COLO668 (cell line): ENCODE measurements at regions not wholly inside any gene's neighbourhood (a gene's known extent, or its start where the extent isn't known, plus 50 kb on each side); places are given as distances from the start of the nearest gene placed in this dataset.

Experiments
- DNase-seq: peaks from one replicate; lab custom pipeline; 2025; ENCODE audit not compliant: unreplicated experiment; lab: John Stamatoyannopoulos, UW

GRCh38 chr3:5796541-5796940 is 609.0 kb downstream of the EDEM1 start:
- DNase-seq: no peak

DNA sequence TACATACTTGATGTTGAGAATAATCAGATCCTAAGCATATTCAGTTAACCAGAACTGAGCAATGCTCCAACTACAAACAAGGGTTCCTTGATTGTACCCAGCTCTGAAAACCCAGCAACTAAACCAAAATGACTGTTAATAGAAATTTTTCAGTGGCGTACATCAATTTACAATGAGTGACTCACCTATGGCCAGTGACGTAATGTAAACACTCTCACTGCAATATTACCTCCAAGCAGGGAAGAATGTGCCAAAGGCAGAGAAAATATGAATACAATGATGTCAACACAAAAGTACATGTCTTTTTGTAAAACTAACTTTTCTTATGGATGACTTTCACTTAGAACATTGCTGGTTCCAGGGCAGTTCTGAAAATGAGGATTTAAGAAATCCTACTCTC is 611.3 kb downstream of the EDEM1 start:
- no peak for DNase-seq

GRCh38 chr3:5799398-5799797 is 611.9 kb downstream of the EDEM1 start:
- no peak for DNase-seq

GRCh38 chr3:5800965-5801364 is 613.5 kb downstream of the EDEM1 start:
- DNase-seq: no peak

DNA sequence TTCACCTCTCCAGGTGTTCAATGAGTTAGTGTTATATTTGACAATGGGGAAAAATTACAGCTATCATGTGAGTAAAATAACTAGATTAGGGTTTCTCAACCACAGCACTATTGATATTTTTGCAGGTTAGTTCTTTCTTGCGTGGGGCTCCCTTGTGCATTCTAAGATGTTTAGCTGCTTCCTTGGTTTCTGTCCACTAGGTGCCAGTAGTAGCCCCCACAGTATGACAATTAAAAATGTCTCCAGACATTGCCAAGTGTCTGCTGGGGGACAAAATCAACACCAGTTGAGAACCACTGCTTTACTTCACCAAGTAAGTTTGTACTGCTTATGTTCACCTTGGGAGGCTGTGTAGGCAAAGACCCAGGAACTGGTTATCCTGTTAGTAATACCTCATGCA is 618.7 kb downstream of the EDEM1 start:
- no peak for DNase-seq

GRCh38 chr3:5809586-5810246 is 622.2 kb downstream of the EDEM1 start:
- DNase-seq: peak; percentile 19

DNA sequence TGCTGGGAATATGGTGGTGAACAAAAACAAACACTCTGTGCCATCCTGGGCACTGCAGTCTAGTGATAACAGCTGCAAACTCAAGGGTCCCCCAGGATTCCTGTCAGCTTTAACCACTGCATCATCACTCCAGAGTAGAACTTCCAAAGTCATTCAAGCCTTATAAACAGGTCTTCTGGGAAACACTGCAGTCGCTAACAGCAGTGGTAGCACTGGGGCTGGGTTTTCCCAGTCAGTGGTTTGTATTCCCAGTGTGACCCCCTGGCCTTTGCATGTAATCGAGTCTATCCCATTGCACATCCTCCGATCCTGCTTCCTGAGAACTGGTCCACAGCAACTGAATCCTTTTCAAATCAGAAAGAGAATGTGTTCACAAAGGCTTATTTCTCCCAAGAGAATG is 623.5 kb downstream of the EDEM1 start:
- DNase-seq: no peak

DNA sequence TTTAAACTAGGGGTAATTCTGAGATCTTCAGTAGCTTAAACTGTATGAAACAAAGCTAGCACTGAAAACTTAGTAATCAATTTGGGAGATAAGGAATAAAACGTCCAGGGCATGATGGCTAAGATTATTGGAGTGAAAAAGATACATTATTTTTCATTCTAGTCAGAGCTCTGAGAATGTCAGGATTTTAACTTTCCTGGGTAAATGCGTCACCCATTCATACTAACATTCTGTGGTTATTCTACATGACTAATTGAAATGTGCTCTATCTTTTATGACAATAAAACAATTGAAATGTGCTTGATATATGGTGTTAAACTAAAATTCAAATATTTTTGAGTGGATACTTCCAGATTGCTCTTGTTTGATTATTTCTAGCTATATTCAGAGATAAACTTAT is 626.0 kb downstream of the EDEM1 start:
- DNase-seq: no peak

GRCh38 chr3:5822843-5823242 is 635.3 kb downstream of the EDEM1 start:
- no peak for DNase-seq

GRCh38 chr3:5826467-5826866 is 639.0 kb downstream of the EDEM1 start:
- no peak for DNase-seq

- no peak for DNase-seq
Observed at GRCh38 chr3:5828251-5828650, 640.7 kb downstream of the EDEM1 start.

DNA sequence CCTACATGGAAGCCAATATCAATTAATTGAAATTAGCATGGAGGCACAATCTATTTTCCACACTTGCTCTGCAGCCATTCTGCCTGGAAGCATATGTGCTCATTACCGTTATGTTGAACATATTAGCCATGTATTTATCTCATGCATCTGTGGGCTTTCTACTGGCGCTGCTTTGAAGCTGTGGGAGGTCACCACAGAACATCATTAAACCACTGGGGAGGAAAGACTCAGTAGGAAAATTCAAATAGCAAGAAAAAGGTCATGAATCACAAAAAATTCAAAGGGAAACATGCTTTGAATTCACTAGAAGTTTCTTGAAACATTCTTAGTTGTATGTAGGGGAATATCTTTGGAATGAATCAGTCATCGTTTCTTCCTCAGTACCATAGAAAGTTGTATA is 652.5 kb downstream of the EDEM1 start:
- DNase-seq: no peak

DNA sequence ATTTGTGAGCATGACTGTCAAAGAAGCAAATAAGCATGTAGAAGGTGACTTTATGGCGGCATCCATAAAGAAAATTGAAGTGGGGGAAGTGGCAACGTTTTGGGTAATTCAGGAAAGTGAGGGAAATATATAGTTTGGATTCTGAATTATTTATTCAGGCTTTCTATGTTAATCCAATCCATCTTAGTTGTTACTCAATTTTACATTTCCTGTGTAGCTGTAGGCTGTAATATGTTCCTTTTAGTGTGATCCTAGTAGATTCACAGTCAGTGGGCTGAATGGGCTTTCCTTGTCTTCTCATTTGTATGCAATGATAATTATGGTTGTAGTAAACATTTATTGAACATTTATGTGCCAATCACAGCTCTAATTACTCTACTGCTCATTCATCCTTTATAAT is 654.1 kb downstream of the EDEM1 start:
- no peak for DNase-seq

GRCh38 chr3:5846261-5846660 is 658.8 kb downstream of the EDEM1 start:
- DNase-seq: no peak

GRCh38 chr3:5861151-5861550 is 673.6 kb downstream of the EDEM1 start:
- no peak for DNase-seq

- DNase-seq: no peak
Observed at GRCh38 chr3:5874931-5875341, 687.4 kb downstream of the EDEM1 start.

DNA sequence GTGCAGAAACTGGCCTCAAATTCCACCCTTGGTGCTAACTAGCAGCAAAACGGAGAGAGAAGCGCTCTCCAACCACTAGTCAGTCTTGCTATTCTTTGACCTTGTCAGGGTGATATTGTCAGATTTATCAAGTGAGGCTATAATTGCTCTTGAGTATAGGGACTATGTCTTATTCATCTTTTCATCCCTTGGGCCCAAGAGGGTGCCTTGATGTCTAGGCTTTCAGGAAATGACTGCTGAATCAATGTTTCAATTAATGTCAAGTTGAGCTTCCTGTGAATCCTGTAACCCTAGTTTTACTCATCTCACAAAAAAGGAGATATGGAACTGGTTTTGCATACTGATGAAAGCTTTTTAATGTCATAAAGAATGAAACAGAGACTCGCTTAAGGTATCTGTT is 701.3 kb downstream of the EDEM1 start:
- no peak for DNase-seq

DNA sequence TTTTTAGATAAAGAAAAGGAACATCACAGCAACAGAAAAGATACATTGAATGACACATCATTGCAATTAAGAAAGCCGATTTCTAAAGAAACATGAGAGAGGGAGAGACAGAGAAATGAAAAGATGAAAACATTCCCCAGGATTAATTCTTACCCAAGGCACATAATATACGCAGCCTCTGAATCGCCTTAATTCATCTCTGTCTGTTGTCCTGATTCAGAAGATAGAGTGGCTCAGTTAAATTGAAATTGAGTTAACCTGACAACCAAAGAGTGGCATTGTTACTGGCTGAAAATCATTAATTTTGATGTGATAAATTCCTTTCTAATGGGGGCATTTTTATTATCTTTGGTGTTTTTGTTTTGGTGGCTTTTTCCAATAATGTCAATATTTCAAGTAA is 701.9 kb downstream of the EDEM1 start:
- no peak for DNase-seq

- no peak for DNase-seq
Observed at GRCh38 chr3:5891711-5892110, 704.2 kb downstream of the EDEM1 start.

- DNase-seq: no peak
Observed at GRCh38 chr3:5898106-5898505, 710.6 kb downstream of the EDEM1 start.

DNA sequence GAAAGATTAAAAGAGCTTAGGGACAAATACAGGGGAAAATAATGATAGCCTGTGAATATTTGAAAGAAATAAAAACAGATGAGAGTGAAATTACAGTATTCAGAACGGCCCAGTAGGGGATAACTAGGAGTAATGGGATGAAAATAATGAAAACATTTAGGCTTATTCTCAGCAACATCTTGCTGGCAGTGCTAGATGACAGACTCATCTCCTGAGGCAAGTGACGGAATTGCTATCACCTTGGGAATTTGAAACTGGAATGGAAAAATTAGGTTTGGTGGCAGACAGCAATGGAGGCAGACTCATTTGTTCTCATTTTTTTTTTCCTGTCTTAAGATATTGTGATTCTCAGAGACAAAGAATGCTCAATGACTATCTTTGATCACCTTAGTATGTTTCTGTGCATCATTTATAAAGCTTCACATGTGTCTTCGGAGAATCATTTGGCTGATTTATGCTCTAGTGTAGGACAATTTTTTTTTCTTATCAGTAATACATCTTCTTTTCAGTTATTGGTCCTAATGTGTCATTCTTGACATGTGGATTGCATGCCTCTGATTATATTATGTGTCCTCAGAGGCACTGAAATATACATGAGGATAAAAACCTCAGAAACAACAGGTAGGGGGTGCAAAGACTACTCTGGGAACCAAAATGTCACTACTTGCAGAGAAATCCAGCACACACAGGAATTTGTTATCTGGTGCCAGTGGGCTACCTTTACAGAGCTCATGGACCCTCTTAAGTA is 711.7 kb downstream of the EDEM1 start:
- no peak for DNase-seq

GRCh38 chr3:5917932-5918331 is 730.4 kb downstream of the EDEM1 start:
- DNase-seq: no peak

DNA sequence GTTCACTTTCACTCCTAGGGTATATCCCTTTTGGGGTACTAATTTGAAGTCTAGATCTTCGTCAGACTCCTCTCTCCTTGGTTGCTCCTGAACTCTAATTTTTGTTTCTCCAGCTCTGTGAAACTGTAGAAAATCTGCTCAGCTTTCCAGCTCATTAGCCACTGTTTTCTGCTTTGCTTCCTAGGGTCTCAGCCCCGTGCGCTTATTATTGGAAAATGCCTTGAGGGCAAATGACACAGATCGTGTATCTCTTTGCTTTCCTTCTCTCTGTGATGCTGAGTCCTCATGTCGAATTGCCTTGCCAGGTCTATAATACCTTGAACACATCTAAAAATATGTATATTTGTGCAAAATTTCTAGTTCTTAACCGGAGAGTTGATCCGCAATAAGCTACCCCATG is 731.1 kb downstream of the EDEM1 start:
- DNase-seq: no peak
